ENCODE measurements at regions not wholly inside any gene's neighbourhood (a gene's known extent, or its start where the extent isn't known, plus 50 kb on each side); places are given as distances from the start of the nearest gene placed in this dataset.

GRCh38 chr14:106199097-106199496, 672.7 kb downstream of the TMEM121 start:
- no peak for TF ChIP-seq CTCF (IDR thresholded peaks at IDR 0.05)
- Histone ChIP-seq H3K4me3 (no peak overlapping the region), H3K36me3 (ENCODE audit: low read depth) (no peaks in the 10 kb centered on the region), H3K4me1 (ENCODE audit: low read depth) (no peaks in the 10 kb centered on the region), H3K9me3 (no peaks in the 10 kb centered on the region)
- intact Hi-C loops (cut with DNase I, micrococcal nuclease), result no loop called here
- ATAC-seq (no peak), DNase-seq (no peak)

GRCh38 chr14:106200541-106201315, 674.3 kb downstream of the TMEM121 start:
- no peaks in the 10 kb centered on the region for H3K9me3 ChIP-seq
- H3K4me1 ChIP-seq (ENCODE audit: low read depth), result no peaks in the 10 kb centered on the region
- ATAC-seq (no peak), DNase-seq (no peak)
- intact Hi-C loops (cut with DNase I, micrococcal nuclease), result no loop called here
- H3K4me3 ChIP-seq, result no peak overlapping the region
- no peak for TF ChIP-seq CTCF (IDR thresholded peaks at IDR 0.05)
- no peaks in the 10 kb centered on the region for H3K36me3 ChIP-seq (ENCODE audit: low read depth)

- Histone ChIP-seq H3K36me3 (ENCODE audit: low read depth) (no peaks in the 10 kb centered on the region), H3K4me1 (ENCODE audit: low read depth) (no peaks in the 10 kb centered on the region), H3K4me3 (no peak overlapping the region), H3K9me3 (no peaks in the 10 kb centered on the region)
- no peak for TF ChIP-seq CTCF (IDR thresholded peaks at IDR 0.05)
- intact Hi-C loops (cut with DNase I, micrococcal nuclease), result no loop called here
- ATAC-seq (no peak), DNase-seq (no peak)
These were observed 675.0 kb downstream of the TMEM121 start for GRCh38 chr14:106201376-106201775.

- no peak overlapping the region for H3K4me3 ChIP-seq
- DNase-seq, result no peak
- intact Hi-C loops (cut with DNase I, micrococcal nuclease), result no loop called here
- no peaks in the 10 kb centered on the region for H3K36me3 ChIP-seq (ENCODE audit: low read depth)
- no peaks in the 10 kb centered on the region for H3K4me1 ChIP-seq (ENCODE audit: low read depth)
- ATAC-seq, result no peak
- H3K9me3 ChIP-seq, result no peaks in the 10 kb centered on the region
- no peak for TF ChIP-seq CTCF (IDR thresholded peaks at IDR 0.05)
These were observed 677.1 kb downstream of the TMEM121 start for GRCh38 chr14:106203438-106203837.

GRCh38 chr14:106204063-106204462, 677.7 kb downstream of the TMEM121 start:
- H3K9me3 ChIP-seq, result no peaks in the 10 kb centered on the region

More at GRCh38 chr14:106204063-106204462, 677.7 kb downstream of the TMEM121 start:
- H3K36me3 ChIP-seq (ENCODE audit: low read depth), result no peaks in the 10 kb centered on the region
- ATAC-seq (no peak), DNase-seq (no peak)
- no peak overlapping the region for H3K4me3 ChIP-seq
- intact Hi-C loops (cut with DNase I, micrococcal nuclease), result no loop called here
- TF ChIP-seq CTCF (IDR thresholded peaks at IDR 0.05), result no peak
- H3K4me1 ChIP-seq (ENCODE audit: low read depth), result no peaks in the 10 kb centered on the region

Measured in mucosa of descending colon (tissue), 3 donors.